Fibroblast of lung (primary cell): ENCODE measurements at regions not wholly inside any gene's neighbourhood (a gene's known extent, or its start where the extent isn't known, plus 50 kb on each side); places are given as distances from the start of the nearest gene placed in this dataset.
A peak's percentile ranks its signal among the peaks of the same experiment; 100 is the strongest.

Experiments
- DNase-seq, 2 donors: peaks; one replicate each; pipeline versions ENCODE4 v3.0.0 to v3.0.0-alpha.2; 2010; ENCODE audit warnings: low read depth in 2 of 2
- H2AFZ ChIP-seq: 2 replicates; pipeline ENCODE4 v1.5.1; 2012; ENCODE audit warnings: low read length, control low read depth, inconsistent platforms
- H3K27ac ChIP-seq: 2 replicates; pipeline ENCODE4 v1.5.1; 2011; ENCODE audit warnings: low read length, control low read depth; ENCODE audit not compliant: insufficient read depth
- H3K27me3 ChIP-seq: 2 replicates; pipeline ENCODE4 v1.5.1; 2011; ENCODE audit warnings: mild to moderate bottlenecking, low read length; ENCODE audit not compliant: control insufficient read depth, insufficient read depth
- H3K36me3 ChIP-seq: 2 replicates; pipeline ENCODE4 v1.5.1; 2011; ENCODE audit warnings: low read length; ENCODE audit not compliant: control insufficient read depth, insufficient read depth
- H3K4me1 ChIP-seq: 2 replicates; pipeline ENCODE4 v1.5.1; 2011; ENCODE audit warnings: low read length; ENCODE audit not compliant: control insufficient read depth, insufficient read depth; ENCODE audit errors: extremely low read depth
- H3K4me2 ChIP-seq: 2 replicates; pipeline ENCODE4 v1.5.1; 2011; ENCODE audit warnings: low read length, control low read depth; ENCODE audit not compliant: insufficient read depth; ENCODE audit errors: extremely low read depth
- H3K4me3 ChIP-seq, 4 experiments: fragments of 200-600 bp in 1 of 4; sonication (generic) in 1 of 4; replicated peaks in 1 of 4; 2 replicates each; pipeline ENCODE4 v1.5.1; 2011 to 2016; ENCODE audit warnings: low read length in 4 of 4, low read depth in 3 of 4, mild to moderate bottlenecking in 3 of 4, control low read depth in 2 of 4, inconsistent platforms in 1 of 4, mixed read lengths in 1 of 4; ENCODE audit not compliant: insufficient read depth in 1 of 4; ENCODE audit errors: control extremely low read depth in 1 of 4
- H3K79me2 ChIP-seq: 2 replicates; pipeline ENCODE4 v1.5.1; 2012; ENCODE audit warnings: mild to moderate bottlenecking, low read length, inconsistent platforms; ENCODE audit not compliant: control insufficient read depth, insufficient read depth
- H3K9ac ChIP-seq: 2 replicates; pipeline ENCODE4 v1.5.1; 2011; ENCODE audit warnings: mild to moderate bottlenecking, low read length, control low read depth; ENCODE audit not compliant: insufficient read depth
- H3K9me3 ChIP-seq: 2 replicates; pipeline ENCODE4 v1.5.1; 2012; ENCODE audit warnings: low read depth, low read length; ENCODE audit not compliant: control insufficient read depth, insufficient read depth
- H4K20me1 ChIP-seq: 2 replicates; pipeline ENCODE4 v1.5.1; 2011; ENCODE audit warnings: low read length; ENCODE audit not compliant: control insufficient read depth, insufficient read depth; ENCODE audit errors: extremely low read depth
- EZH2 ChIP-seq: IDR thresholded peaks from 2 replicates; pipeline ENCODE4 v1.5.1; 2012; ENCODE audit warnings: low read length, control low read depth, mild to moderate bottlenecking; ENCODE audit errors: missing control alignments
- TF ChIP-seq, protein P1 (sequence below), 2 donors: IDR thresholded peaks in 1 of 2; conservative IDR thresholded peaks in 1 of 2; 1 replicate in 1 of 2; 2 replicates in 1 of 2; pipeline ENCODE4 v1.5.1; 2011 to 2012; ENCODE audit warnings: low read length in 2 of 2, control low read depth in 1 of 2, inconsistent platforms in 1 of 2, low read depth in 1 of 2, mild to moderate bottlenecking in 1 of 2

DNA sequence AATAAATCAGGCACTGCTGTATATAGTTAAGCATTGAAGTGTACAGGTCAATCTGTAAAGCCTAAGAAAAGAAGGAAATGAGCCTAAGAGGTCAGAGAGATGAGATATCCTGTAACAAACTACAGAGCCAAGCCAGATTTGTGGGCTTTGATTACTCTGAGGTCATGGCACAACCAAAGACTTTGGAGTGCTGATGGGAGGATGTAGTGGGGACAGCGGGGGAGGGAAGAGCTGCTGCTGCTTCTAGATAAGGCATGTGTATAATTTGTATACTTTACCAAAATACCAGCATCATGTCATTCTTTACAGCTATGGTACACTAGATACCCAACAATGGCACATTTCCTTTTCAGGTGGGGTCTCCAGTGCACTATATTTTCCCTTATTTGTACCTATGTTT is 102.5 kb downstream of the OGFRL1 start:
- no peak overlapping the region for H3K4me2 ChIP-seq
- no peak overlapping the region for H2AFZ ChIP-seq
- H3K4me1 ChIP-seq = peaks cover 17% of the 10 kb centered on the region

DNA sequence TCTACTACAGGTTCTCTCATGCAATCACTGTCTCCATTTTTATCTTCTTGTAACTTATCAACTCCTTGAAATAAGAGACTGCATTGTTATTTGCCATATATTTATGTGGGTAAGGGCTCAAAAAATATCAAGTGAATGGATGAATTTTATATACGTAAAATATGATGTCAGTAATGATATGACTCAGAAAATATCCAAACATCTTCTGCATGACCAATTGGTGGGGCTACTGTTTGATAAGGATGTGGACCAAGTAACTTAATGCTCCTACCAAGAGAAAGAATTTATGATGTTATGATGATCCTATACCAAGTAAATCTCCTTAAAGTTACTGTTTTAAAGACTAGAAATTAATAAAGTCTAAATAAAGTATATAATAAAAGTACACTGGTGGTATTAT is 103.7 kb downstream of the OGFRL1 start:
- Histone ChIP-seq H3K9me3 (no peaks in the 10 kb centered on the region), H3K36me3 (no peaks in the 10 kb centered on the region), H3K27ac (no peak overlapping the region), H4K20me1 (no peaks in the 10 kb centered on the region), H3K9ac (no peak overlapping the region), H2AFZ (no peak overlapping the region), H3K4me1 (peaks cover 17% of the 10 kb centered on the region), H3K4me2 (no peak overlapping the region), H3K27me3 (no peaks in the 10 kb centered on the region), H3K79me2 (no peaks in the 10 kb centered on the region), H3K4me3 (no peak overlapping the region)
- DNase-seq = peak in 1 of 2 donors; percentile 31
- TF ChIP-seq EZH2 = no peak
- TF ChIP-seq, protein P1, sequence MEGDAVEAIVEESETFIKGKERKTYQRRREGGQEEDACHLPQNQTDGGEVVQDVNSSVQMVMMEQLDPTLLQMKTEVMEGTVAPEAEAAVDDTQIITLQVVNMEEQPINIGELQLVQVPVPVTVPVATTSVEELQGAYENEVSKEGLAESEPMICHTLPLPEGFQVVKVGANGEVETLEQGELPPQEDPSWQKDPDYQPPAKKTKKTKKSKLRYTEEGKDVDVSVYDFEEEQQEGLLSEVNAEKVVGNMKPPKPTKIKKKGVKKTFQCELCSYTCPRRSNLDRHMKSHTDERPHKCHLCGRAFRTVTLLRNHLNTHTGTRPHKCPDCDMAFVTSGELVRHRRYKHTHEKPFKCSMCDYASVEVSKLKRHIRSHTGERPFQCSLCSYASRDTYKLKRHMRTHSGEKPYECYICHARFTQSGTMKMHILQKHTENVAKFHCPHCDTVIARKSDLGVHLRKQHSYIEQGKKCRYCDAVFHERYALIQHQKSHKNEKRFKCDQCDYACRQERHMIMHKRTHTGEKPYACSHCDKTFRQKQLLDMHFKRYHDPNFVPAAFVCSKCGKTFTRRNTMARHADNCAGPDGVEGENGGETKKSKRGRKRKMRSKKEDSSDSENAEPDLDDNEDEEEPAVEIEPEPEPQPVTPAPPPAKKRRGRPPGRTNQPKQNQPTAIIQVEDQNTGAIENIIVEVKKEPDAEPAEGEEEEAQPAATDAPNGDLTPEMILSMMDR (conservative IDR thresholded peaks at IDR 0.05 in 1 of 2, IDR thresholded peaks at IDR 0.05 in 1 of 2; ENCODE audit: low read depth in 1 of 2, low read length in 2 of 2) = no peak

More for the DNA sequence above, 102.5 kb downstream of the OGFRL1 start:
- Histone ChIP-seq H3K36me3 (no peaks in the 10 kb centered on the region), H4K20me1 (no peaks in the 10 kb centered on the region), H3K27me3 (no peaks in the 10 kb centered on the region), H3K9me3 (no peaks in the 10 kb centered on the region), H3K9ac (no peak overlapping the region), H3K27ac (no peak overlapping the region), H3K79me2 (no peaks in the 10 kb centered on the region), H3K4me3 (no peak overlapping the region)
- TF ChIP-seq EZH2 = no peak
- TF ChIP-seq, protein P1 (conservative IDR thresholded peaks at IDR 0.05 in 1 of 2, IDR thresholded peaks at IDR 0.05 in 1 of 2; ENCODE audit: low read depth in 1 of 2, low read length in 2 of 2) = no peak
- no peak for DNase-seq

DNA sequence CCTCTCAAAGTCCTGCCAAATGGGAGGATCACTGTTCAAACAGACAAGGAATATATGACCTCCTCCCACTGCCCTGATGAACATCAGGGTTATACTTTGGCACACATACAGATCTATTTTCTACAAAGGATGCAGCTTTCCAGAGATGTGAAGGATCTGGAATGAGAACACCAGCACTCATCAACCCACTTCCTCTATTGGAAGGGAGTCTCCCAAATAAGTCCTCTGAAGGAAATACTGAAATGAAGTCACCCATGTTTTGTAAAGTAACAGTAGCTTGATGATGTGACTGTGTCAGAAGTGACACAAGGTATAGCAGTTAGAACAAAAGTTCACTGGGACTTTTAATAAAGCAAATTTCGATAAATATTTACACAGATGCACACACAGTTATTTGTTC is 104.9 kb downstream of the OGFRL1 start:
- peak overlapping the region; percentile 45 for H3K27ac ChIP-seq
- H3K9ac ChIP-seq = no peak overlapping the region
- no peaks in the 10 kb centered on the region for H3K36me3 ChIP-seq
- peak overlapping the region; percentile 49 for H3K4me2 ChIP-seq
- peak in 1 of 2 donors; percentile 43 for DNase-seq
- H3K4me3 ChIP-seq = no peak overlapping the region
- no peaks in the 10 kb centered on the region for H4K20me1 ChIP-seq
- no peaks in the 10 kb centered on the region for H3K27me3 ChIP-seq
- peaks cover 15% of the 10 kb centered on the region for H3K4me1 ChIP-seq
- H3K9me3 ChIP-seq = no peaks in the 10 kb centered on the region
- H3K79me2 ChIP-seq = no peaks in the 10 kb centered on the region
- TF ChIP-seq, protein P1 (conservative IDR thresholded peaks at IDR 0.05 in 1 of 2, IDR thresholded peaks at IDR 0.05 in 1 of 2; ENCODE audit: low read depth in 1 of 2, low read length in 2 of 2) = no peak
- TF ChIP-seq EZH2 = no peak
- no peak overlapping the region for H2AFZ ChIP-seq
